Esophagus muscularis mucosa (tissue), 4 donors: ENCODE measurements at regions not wholly inside any gene's neighbourhood (a gene's known extent, or its start where the extent isn't known, plus 50 kb on each side); places are given as distances from the start of the nearest gene placed in this dataset.

Experiments
- CTCF ChIP-seq, 3 experiments: fragments of 200-600 bp in 2 of 3; fragments of 450-650 bp in 1 of 3; sonication (generic) in 2 of 3; IDR thresholded peaks; one replicate each; pipeline ENCODE4 v1.5.1; 2017 to 2019; ENCODE audit warnings: antibody characterized with exemption in 3 of 3, mild to moderate bottlenecking in 2 of 3, moderate library complexity in 1 of 3
- EP300 ChIP-seq: sonication (generic); formaldehyde crosslinking; IDR thresholded peaks from one replicate; pipeline ENCODE4 v1.6.1; 2017; ENCODE audit warnings: antibody characterized with exemption
- POLR2A ChIP-seq: fragments of 450-650 bp; IDR thresholded peaks from one replicate; pipeline ENCODE4 v1.6.1; 2017; ENCODE audit warnings: antibody characterized with exemption, moderate library complexity, mild to moderate bottlenecking, low read depth
- POLR2AphosphoS5 ChIP-seq, 2 donors: sonication (generic); formaldehyde crosslinking; IDR thresholded peaks; one replicate each; pipeline ENCODE4 v1.6.1; 2017; ENCODE audit warnings: antibody characterized with exemption in 2 of 2

GRCh38 chr5:174313615-174314014 is 268.1 kb downstream of the NSG2 start:
- no peak for TF ChIP-seq CTCF (IDR thresholded peaks at IDR 0.05)
- no peak for TF ChIP-seq POLR2A
- no peak for TF ChIP-seq POLR2AphosphoS5 (IDR thresholded peaks at IDR 0.05)
- no peak for TF ChIP-seq EP300
